Calu3 (cell line): ENCODE measurements at regions not wholly inside any gene's neighbourhood (a gene's known extent, or its start where the extent isn't known, plus 50 kb on each side); places are given as distances from the start of the nearest gene placed in this dataset.

Experiments used
- BruUV-seq: library from RNA; stranded (reverse); fragments of 400-500 nt; replicated peaks from 2 replicates; lab custom pipeline; 2021; lab: Mats Ljungman, UMichigan
- CTCF ChIA-PET: fragments of 300-600 bp; sonication (Branson Sonifier 250); formaldehyde crosslinking; loops from one replicate; lab custom pipeline; 2022; ENCODE audit warnings: antibody characterized with exemption; lab: Charles Lee
- DNase-seq: peaks from one replicate; pipeline ENCODE4 v3.0.0; 2022
- H3K27ac Mint-ChIP-seq: one replicate; pipeline ENCODE4 v1.8.0; 2022; ENCODE audit warnings: mixed read lengths; ENCODE audit not compliant: unreplicated experiment
- H3K27me3 Mint-ChIP-seq: one replicate; pipeline ENCODE4 v1.8.0; 2022; ENCODE audit warnings: mixed read lengths; ENCODE audit not compliant: unreplicated experiment
- H3K36me3 Mint-ChIP-seq: one replicate; pipeline ENCODE4 v1.8.0; 2022; ENCODE audit warnings: mild to moderate bottlenecking, moderate library complexity, mixed read lengths; ENCODE audit not compliant: insufficient read depth, unreplicated experiment
- H3K4me1 Mint-ChIP-seq: one replicate; pipeline ENCODE4 v1.8.0; 2022; ENCODE audit warnings: mild to moderate bottlenecking, low read depth, mixed read lengths; ENCODE audit not compliant: unreplicated experiment
- H3K4me3 Mint-ChIP-seq: one replicate; pipeline ENCODE4 v1.8.0; 2022; ENCODE audit warnings: mild to moderate bottlenecking, low read depth, moderate library complexity, mixed read lengths; ENCODE audit not compliant: unreplicated experiment
- H3K9me3 Mint-ChIP-seq: one replicate; pipeline ENCODE4 v1.8.0; 2022; ENCODE audit warnings: low read depth, mixed read lengths; ENCODE audit not compliant: unreplicated experiment
- CTCF ChIP-seq: fragments of 200-600 bp; IDR thresholded peaks from one replicate; pipeline ENCODE4 v1.8.0; 2022; ENCODE audit warnings: antibody characterized with exemption; ENCODE audit not compliant: unreplicated experiment
- intact Hi-C: fragments of 100-400 bp; cut with micrococcal nuclease; formaldehyde crosslinking; loops from one replicate; pipeline ENCODE4 v1.10.0; 2022; ENCODE audit not compliant: unreplicated experiment

GRCh38 chr22:27552176-27552575 is 249.4 kb downstream of the MN1 start:
- no peaks in the 10 kb centered on the region for H3K4me1 Mint-ChIP-seq
- BruUV-seq = no TSS peak
- no peak overlapping the region for H3K27ac Mint-ChIP-seq
- H3K9me3 Mint-ChIP-seq = no peaks in the 10 kb centered on the region
- CTCF ChIA-PET = no interaction called here
- TF ChIP-seq CTCF = no peak
- H3K36me3 Mint-ChIP-seq = no peaks in the 10 kb centered on the region
- no peak for DNase-seq
- H3K4me3 Mint-ChIP-seq = no peak overlapping the region
- intact Hi-C loops = no loop called here
- H3K27me3 Mint-ChIP-seq = peaks cover 35% of the 10 kb centered on the region

GRCh38 chr22:27552863-27553262 is 248.7 kb downstream of the MN1 start:
- no peak for TF ChIP-seq CTCF
- peaks cover 35% of the 10 kb centered on the region for H3K27me3 Mint-ChIP-seq
- no peak overlapping the region for H3K4me3 Mint-ChIP-seq
- no peaks in the 10 kb centered on the region for H3K9me3 Mint-ChIP-seq
- no peaks in the 10 kb centered on the region for H3K4me1 Mint-ChIP-seq
- H3K36me3 Mint-ChIP-seq = no peaks in the 10 kb centered on the region
- no peak for DNase-seq
- intact Hi-C loops = no loop called here
- H3K27ac Mint-ChIP-seq = no peak overlapping the region
- CTCF ChIA-PET = interaction anchor here (0.6 kb wide), 1 partner anchor 118 kb away, joined by 5 read pairs; no protein-coding TSS in a partner anchor
- BruUV-seq = no TSS peak

DNA sequence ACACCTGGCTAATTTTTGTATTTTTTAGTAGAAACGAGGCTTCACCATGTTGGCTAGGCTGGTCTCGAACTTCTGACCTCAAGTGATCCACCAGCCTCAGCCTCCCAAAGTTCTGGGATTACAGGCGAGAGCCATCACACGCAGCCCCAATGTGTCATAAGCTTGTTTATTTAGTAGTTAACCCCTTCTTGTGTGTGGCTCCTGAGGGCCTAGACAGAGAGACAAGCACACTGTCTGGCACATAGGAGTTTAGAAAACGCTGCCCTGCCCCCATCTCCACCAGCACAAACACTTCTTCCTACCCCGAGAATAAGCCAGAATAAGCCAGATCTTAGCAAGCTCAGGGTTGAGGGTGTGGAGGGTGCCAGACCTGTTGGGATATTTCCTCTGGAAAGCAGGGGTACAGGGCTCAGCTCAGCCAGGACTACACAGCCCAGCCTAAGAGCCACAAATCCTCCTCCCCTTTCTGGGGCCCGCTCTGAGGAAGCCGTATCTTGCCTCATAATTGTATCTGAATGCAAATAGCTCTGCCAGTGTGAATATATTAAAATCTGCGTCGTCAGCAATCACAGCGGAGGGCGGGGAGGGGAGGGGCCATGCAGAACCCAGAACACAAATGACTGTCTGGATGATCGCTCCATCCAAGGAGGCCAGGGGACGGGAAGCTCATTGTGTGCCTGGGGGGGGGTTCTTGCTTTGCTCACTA is 247.3 kb downstream of the MN1 start:
- TF ChIP-seq CTCF = no peak
- H3K27ac Mint-ChIP-seq = no peak overlapping the region
- H3K4me3 Mint-ChIP-seq = no peak overlapping the region
- CTCF ChIA-PET = interaction anchor here (0.6 kb wide), 1 partner anchor 120 kb away, joined by 3 read pairs; no protein-coding TSS in a partner anchor
- no peaks in the 10 kb centered on the region for H3K36me3 Mint-ChIP-seq
- no peaks in the 10 kb centered on the region for H3K9me3 Mint-ChIP-seq
- DNase-seq = no peak
- no TSS peak for BruUV-seq
- intact Hi-C loops = no loop called here
- no peaks in the 10 kb centered on the region for H3K4me1 Mint-ChIP-seq
- H3K27me3 Mint-ChIP-seq = peaks cover 35% of the 10 kb centered on the region

DNA sequence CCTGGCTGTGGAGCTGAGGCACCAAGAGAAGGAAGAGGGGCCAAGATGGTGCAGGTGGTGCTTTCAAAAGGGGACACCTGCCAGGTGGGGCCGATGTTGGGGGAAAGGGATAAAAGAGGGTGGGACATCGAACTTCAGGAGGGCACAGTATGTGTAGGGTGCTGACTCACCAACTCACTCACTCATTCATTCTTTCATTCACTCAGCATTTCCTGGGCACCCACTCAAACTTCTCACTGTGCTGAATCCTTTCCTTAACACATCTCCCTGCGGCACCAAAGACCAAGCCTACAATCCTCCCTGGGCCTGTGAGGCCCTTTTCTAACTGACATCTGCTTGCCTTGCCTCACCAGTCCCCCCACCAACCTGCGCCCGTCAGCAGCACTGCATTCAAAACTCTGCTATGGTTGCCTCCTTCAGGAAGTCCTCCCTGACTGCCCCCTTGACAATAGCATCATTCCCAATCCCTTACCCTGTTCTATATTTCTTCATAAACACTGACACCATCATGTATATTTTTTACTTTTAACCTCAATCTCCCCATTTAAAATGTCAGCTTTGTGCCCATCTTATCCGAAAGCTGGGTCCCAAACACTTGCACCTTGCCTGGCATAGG is 246.6 kb downstream of the MN1 start:
- no TSS peak for BruUV-seq
- H3K9me3 Mint-ChIP-seq = no peaks in the 10 kb centered on the region
- intact Hi-C loops = no loop called here
- DNase-seq = no peak
- TF ChIP-seq CTCF = no peak
- H3K4me3 Mint-ChIP-seq = no peak overlapping the region
- no peak overlapping the region for H3K27ac Mint-ChIP-seq
- H3K36me3 Mint-ChIP-seq = no peaks in the 10 kb centered on the region
- CTCF ChIA-PET = no interaction called here
- no peaks in the 10 kb centered on the region for H3K4me1 Mint-ChIP-seq
- H3K27me3 Mint-ChIP-seq = peaks cover 29% of the 10 kb centered on the region
